HG03097 (cell line): ENCODE measurements at regions not wholly inside any gene's neighbourhood (a gene's known extent, or its start where the extent isn't known, plus 50 kb on each side); places are given as distances from the start of the nearest gene placed in this dataset.
"Not testable (repeated sequence)": the region's sequence is repeated elsewhere in the genome, so short reads cannot be mapped to it uniquely, and the experiment has no call there.

Experiments
- ATAC-seq: cut with Tn5 transposase; IDR thresholded peaks from one replicate; pipeline ENCODE4 v1.9.1; 2021; ENCODE audit not compliant: unreplicated experiment, low FRiP score

DNA sequence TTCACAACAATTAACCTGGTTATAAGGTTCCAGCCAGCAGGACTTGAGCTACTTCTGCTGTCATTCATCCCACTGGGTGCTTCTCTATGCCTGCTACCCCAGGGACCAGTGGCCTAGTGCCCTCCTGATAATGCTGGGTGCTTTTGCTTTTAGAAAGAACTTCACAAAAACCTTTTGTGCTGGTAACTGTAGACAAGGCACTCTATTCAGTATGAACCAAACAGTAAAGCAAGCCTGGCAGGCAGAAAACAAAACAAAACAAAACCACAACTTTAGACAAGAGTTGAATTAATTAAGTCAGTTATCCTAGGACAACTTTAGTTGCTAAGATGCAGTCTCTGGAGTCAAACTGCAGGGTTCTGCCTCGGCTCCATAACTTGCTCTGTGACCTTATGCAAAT is 61.9 kb upstream of the ADGRL2 start:
- ATAC-seq, result no peak

DNA sequence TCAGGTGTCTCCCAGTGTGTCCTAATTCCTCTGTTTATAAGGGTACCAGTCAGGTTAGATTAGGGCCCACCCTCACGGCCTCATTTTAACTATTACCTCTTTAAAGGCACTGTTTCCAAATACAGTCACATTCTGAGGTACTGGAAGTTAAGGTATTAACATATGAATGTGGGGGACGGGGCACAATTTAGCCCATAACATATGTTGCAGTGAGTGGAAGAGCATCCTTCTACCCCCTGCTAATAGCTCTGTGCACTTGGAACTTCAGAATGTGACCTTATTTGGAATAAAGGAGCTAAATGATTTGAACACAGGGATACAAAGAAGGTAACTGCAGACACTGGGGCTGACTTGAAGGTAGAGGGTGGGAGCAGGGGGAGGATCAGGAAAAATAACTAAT is 67.3 kb upstream of the ADGRL2 start:
- no peak for ATAC-seq

DNA sequence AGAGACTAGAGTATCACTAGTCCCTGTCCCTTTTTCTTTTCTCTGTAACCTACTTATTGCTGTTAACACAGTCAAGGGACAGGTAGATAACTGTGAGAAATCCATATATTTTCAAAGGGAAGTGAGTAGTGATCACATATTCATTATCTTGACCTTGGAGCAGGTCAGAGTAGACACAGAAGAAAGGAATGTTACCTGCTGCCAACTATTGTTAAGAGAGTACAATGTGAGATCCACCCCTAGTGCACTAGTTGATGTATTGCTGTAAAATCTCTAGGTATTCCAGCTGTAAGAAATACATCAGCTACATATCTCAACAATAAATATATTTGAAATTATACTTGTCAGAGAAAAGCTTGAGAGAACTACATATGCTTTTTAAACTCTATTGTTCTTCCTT is 68.7 kb upstream of the ADGRL2 start:
- ATAC-seq, result no peak

DNA sequence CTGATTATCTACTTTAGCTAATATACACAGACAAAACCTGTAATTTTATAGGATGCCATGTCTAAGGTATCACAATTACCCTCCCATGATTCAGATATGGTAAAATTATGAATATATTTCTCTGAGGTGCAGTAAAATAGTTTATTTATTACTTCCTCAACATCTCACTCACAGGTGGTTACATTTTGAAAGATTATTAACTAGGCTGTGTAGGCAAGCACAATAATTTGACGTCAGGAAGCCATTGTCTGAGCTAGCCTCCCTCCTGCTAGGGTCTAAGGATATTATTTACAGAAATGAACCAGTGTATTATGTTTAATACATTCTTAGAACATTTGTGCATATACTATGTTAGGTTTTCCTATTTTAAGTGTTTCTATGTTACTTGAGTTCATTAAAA is 69.9 kb upstream of the ADGRL2 start:
- peak; percentile 86 for ATAC-seq

DNA sequence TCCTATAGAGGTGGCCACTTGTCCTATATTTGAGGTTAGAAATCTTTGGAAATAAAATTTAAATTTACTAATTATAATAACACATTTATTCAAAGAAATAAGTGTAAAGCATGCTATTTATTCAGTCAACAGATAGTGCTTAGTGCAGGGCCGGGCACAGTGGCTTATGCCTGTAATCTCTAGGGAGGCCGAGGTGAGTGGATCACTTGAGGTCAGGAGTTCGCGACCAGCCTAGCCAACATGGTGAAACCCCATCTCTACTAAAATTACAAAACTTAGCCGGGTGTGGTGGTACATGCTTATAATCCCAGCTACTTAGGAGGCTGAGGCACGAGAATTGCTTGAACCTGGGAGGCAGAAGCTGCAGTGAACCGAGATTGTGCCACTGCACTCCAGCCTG is 70.4 kb upstream of the ADGRL2 start:
- not testable (repeated sequence) for ATAC-seq

DNA sequence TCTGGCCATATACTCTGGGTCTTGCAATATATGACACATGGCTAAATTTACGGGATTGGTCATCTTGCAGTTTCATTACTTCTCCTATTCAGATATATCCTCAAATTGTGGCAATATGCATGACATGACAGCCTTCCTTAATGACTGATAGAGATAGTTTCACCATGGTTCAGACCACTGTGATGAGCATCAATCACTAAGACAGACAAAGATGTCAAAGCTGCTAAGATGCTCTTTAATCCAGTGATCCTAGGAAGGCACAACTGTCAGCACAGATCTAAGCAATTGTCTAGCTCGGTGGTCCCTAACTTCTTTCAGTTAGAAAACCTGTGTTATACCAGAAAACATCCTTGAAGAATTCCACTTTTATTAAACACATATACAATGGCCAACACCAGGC is 70.9 kb upstream of the ADGRL2 start:
- no peak for ATAC-seq

DNA sequence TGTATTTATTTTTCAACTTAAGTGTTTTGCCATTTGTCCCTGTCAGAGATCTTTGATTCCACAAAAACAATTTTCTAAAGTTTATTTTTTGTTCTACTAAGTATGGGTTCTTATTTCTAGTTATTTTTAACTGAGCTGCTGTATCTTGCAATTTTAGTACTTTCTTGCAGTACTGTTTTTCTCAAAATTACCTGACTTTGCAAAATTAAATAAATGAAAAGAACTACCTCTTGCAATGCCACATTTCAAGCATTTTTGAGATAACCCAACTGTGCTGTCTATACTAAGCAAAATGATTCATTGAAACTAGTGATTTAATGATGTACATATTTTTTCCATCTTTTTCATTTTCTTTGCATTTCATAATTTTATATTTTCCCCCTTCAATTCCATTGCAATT is 71.5 kb upstream of the ADGRL2 start:
- no peak for ATAC-seq

DNA sequence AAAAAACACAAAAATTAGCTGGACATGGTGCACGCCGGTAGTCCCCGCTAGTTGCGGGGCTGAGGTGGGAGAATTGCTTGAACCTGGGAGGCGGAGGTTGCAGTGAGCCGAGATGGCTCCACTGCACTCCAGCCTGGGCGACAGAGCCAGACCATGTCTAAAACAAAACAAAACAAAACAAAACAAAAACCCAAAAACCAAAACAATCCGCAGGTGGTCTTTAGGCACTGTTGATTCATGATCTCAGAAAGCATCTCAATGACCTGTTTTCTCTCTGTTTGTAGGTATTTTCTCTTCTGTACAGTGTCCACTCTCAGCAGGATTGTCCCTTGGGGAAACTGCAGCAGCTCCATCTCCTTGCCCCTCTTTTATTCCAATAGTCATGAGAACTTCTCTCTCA is 74.9 kb upstream of the ADGRL2 start:
- no peak for ATAC-seq

DNA sequence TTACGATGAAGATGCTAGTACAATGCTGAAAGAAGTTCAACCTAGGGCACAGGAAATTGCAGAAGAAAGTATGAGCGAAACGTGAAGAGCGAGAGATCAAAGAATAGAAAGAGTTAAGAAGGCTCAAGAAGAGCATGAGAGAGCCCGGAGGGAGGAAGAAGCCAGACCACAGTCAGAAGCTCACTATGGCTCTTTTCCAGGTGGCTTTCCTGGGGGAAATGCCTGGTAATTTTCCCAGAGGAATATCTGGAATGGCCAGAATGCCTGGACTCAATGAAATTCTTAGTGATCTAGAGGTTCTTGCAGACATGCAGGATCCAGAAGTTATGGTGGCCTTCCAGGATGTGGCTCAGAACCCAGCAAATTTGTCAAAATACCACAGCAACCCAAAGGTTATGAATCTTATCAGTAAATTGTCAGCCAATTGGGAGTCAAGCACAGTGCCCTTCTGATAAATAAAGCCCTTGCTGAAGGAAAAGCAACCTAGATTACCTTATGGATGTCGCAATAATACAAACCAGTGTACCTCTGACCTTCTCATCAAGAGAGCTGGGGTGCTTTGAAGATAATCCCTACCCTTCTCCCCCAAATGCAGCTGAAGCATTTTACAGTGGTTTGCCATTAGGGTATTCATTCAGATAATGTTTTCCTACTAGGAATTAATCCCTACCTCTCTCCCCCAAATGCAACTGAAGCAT is 78.0 kb upstream of the ADGRL2 start:
- ATAC-seq, result not testable (repeated sequence)

DNA sequence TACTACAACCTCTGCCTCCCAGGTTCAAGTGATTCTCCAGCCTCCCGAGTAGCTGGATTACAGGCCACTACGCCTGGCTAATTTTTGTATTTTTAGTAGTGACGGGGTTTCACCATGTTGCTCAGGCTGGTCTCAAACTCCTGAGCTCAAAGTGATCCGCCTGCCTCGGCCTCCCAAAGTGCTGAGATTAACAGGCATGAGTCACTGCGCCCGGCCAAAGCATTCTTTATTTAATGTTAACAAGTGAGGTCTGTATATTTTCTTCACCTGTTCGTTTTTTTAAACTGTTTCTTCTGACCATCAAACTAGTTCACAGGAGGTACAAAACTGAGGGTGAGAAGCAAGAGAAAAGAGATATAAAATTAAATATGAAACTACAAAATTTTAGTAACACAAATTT is 80.5 kb upstream of the ADGRL2 start:
- ATAC-seq, result not testable (repeated sequence)

DNA sequence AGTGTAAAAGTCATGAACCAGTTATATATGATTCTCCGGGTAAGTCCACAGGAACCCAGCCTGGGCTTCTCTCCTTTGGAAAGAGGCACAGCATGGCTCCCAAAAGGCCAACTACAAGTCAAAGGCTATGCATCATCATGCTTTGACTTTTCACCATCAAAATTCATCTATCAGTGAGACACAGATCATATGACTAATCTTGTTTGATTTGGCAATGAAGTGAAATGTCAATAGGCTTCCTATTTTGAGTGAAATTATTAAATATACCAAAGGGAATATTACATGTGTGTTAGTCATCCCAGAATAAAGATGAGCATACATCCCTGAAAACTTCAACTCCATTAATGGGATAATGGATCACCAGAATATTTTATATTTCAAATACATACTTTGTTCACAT is 83.5 kb upstream of the ADGRL2 start:
- ATAC-seq, result no peak

DNA sequence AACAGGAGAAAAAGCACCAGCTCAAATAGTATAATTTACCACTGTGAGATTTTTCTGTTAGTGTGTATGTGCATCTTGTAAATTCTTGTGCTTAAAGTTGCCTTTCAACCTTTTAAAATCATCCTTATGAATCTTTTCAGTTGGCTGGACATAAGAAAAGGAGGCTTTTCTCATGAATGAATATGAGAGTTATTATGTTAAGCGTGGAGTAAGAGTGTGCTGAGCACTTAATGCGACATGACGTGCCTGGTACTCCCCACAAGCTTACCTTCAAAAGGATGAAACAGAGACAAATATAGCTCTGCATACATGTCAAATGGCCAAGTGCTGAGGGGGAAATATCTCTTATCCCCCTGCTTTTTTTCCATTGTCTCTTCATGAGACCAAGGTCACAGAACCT is 85.3 kb upstream of the ADGRL2 start:
- ATAC-seq, result no peak

DNA sequence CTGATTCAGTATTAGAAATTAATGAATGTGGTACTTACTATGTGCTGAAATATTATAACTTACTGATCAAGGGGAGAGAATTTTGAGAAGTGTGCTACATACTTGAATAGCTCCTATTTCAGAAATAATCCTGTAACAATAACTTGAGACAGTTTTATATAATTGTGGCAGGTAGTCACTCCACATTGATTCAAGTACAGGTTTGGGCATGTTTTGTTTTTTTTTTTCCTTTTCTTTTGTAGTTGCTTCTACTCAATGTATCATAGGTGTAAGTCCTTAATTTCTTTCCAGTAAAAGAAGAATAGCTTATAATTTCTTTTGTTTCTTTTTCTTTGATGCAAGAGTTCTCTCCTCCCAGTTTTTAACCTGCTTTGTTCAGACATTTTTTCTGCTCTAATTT is 86.1 kb upstream of the ADGRL2 start:
- no peak for ATAC-seq

DNA sequence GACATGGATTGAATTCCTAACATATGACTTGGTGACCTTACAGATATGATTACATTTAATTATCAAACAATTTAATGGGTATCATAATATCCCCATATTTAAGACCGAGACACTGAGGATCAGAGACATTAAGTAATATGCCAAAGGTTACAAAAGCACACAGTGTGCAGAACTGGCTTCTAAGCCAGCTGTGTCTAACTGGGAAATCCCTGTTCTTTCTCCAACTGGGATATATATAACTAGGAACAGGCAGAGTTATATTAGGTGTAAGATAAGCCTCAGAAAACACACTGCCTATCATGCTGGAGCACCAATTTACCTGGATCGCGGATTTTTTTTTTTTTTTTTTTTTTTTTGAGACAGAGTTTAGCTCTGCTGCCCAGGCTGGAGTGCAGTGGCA is 88.3 kb upstream of the ADGRL2 start:
- ATAC-seq, result no peak

DNA sequence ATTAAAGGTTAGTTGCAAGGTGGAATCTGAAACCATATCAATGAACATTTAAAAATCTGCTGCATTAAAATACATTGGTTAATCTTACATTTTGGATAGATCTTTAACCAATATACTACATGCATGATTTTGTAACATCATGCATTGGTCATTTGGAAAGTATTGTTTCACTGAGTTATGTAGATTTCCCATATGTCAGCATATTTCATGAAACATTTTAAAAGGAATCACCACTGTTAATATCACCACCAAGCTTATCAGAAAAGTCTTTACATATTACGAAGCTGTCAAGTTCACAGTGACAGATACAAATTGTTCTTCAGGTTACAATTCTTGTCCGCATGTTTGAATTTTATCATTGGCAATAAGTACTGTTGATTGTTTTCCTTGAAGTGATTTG is 89.9 kb upstream of the ADGRL2 start:
- no peak for ATAC-seq

DNA sequence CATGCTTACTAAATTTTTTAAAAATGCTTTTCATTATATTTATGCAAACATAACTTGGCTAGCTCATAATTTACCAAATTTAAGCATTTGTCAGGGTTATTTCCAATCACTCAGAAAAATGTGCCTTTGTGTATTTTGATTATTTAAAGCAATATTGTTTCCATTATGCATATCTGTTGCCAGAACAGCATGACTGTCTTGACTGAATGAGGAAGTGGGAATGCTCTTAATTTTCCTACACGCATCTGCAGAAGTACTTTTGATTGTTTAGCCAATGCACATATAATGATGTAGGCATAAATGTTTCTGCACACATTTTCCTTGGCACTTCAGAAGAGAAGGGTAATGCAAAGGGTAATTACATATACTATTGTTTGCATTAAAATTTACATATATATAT is 92.5 kb upstream of the ADGRL2 start:
- no peak for ATAC-seq

DNA sequence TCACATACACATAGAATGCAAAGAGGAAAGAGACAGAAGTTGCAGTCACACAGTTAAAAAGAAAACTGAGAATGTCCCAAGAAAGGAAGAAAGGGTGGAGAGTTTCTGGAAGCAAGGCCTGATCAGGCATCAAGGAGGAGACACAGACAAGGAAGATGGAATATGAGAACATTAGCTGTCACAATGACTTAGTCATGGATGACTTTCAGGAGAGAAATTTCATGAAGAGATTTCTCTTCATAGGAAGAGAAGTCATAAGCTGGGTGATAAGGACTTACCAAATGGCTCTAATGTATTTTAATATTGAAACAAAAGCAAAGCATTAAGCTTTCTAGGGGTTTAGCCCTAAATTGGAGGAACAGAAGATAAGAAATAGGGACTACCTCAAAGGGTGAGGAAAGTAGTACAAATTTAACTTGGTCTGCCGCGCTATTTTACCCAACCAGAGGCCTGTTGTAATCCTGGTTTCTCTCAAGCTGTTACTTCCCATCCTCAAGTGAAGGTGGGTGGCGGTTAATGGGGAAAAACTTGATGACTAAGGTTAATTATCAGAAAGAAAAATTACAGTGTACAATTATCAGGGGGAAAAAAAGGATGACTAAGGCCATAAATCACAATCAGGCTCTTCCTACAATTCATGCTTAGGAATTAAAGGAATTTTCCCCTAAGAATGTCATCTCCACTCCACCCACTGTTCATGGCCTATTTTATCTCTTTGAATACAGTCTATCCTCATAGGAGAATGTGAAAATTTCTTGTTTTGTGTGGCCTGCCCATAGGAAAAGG is 93.9 kb upstream of the ADGRL2 start:
- no peak for ATAC-seq

DNA sequence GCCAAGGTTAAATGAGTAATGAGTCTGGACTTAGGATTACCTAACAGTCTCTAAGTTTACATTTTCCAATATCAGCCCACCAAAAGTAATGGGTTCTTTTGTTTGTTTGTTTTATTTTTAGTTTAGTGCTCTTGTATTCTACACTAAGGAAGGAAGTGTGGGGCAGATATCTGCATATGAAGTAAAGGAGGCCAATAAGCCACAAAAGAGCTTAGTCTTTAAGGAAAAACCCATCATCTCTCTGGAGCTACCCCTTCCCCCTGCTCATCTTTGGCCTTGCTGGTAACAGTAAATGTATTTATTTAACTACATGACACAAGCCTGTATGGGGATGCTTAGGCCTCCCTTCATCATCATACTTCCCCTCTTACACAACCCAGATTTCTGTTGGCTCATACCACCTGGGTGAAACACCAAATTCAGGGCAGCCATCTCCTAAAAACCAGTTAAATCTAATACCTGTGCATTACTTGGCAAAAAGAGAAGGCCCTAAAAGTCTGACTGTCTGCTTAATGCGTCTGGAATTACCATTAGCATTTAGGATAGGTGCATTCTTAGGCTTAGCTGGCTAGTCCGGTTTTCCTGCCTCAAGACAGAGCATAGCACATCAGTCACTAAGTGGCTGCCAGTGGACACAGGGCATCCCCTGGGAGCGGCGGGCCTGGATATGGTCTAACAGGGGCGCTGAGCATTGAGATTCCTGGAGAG is 96.8 kb upstream of the ADGRL2 start:
- ATAC-seq, result no peak

DNA sequence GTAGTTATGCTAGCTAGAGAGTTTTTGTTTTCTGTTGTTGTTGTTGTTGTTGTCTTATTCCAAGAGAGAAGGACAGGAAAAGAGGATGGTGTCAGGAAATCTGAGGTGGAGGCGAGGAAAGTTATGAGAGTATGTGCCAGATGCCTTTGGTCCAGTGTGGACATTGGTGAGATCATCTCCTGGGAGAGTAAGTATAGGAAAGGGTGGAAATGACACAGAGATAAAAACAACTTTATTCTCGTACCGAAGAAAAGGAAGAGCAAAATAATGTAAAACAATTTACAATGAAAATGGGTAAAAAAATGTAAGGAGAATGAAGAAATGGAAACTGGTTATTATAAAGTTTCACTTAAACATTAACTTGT is 97.4 kb upstream of the ADGRL2 start:
- ATAC-seq, result no peak

DNA sequence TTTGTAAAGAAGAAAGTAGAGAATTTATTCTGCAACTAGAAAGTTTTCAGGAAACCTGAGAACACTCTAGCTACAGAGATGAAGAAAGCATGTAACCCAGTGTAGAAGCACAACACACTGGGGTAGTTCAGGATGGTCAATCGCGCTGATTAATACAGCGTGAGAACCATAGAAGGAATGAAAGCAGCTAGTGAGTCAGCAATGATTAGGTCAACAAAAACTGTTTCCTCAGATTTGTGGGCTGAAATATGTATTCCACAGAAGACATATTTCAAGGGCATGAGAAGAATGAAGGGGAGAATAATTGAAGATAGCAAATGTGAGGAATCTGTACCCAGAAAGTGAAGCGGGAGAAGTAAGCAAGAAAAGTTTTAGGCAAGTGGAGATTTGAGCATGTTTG is 97.8 kb upstream of the ADGRL2 start:
- no peak for ATAC-seq

DNA sequence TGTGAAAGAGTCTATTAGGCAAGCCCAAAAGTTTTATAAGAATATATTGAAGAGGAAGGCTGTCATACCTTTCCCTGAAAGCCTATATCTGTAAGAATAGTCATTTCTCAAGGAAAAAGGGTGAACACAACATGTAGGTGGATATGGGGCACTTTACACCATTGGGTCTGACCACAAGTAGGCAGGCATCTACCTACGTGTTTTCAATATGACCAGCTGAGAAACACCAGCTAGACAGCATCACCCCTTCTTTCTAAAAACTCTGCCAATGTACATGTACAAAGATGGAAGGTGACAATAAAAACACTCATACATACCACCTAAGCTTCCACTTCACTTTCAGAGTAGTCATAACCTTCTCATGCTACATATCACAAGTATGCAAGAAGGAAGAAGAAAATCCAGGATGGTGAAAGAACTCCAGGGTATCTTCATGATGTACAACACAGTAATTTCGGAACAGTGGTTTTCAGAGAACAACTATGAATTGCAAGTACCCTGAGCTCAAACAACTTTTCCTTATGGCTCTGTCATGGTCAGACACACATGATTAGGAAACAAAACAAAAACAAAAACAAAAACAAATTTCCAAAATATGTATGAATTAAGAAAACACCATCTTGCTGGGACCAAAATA is 98.5 kb upstream of the ADGRL2 start:
- ATAC-seq, result no peak
